ENCODE measurements at regions not wholly inside any gene's neighbourhood (a gene's known extent, or its start where the extent isn't known, plus 50 kb on each side); places are given as distances from the start of the nearest gene placed in this dataset.

- H3K4me3 ChIP-seq (ENCODE audit: low read length): no peak overlapping the region
- no peak for TF ChIP-seq CTCF (conservative IDR thresholded peaks at IDR 0.05; ENCODE audit: low read length)
- no peak for DNase-seq (ENCODE audit: low read depth)
These were observed 121.1 kb downstream of the HGF start for GRCh38 chr7:81648716-81649115.

GRCh38 chr7:81645435-81645834 lies 124.4 kb downstream of the HGF start:
- TF ChIP-seq CTCF (conservative IDR thresholded peaks at IDR 0.05; ENCODE audit: low read length): no peak
- H3K4me3 ChIP-seq (ENCODE audit: low read length): no peak overlapping the region
- peak; percentile 79 for DNase-seq (ENCODE audit: low read depth)

DNA sequence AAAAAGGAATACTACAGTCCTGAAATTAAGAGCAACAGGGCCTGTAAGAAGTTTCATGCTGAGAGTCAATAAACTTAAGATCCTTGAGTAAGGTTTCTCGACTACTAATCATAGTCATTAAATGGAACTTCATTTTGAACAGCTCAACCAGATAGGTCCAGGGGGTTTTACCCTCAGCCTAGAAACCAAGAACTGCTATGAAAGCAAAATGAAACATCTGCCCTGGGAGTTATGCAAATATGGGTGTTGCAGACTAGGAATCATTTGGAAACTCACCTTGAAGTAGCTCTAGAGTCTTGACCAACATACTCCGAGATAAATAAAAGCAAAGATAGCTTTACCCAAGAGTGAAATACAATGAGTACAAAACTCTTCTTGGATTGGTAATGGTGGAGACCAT lies 128.0 kb downstream of the HGF start:
- no peak for TF ChIP-seq CTCF (conservative IDR thresholded peaks at IDR 0.05; ENCODE audit: low read length)
- DNase-seq (ENCODE audit: low read depth): no peak
- H3K4me3 ChIP-seq (ENCODE audit: low read length): no peak overlapping the region

- peak; percentile 77 for DNase-seq (ENCODE audit: low read depth)
- H3K4me3 ChIP-seq (ENCODE audit: low read length): no peak overlapping the region
- TF ChIP-seq CTCF (conservative IDR thresholded peaks at IDR 0.05; ENCODE audit: low read length): no peak
These were observed 131.6 kb downstream of the HGF start for GRCh38 chr7:81638198-81638597.

GRCh38 chr7:81637534-81637933 lies 132.3 kb downstream of the HGF start:
- no peak for DNase-seq (ENCODE audit: low read depth)
- no peak for TF ChIP-seq CTCF (conservative IDR thresholded peaks at IDR 0.05; ENCODE audit: low read length)
- H3K4me3 ChIP-seq (ENCODE audit: low read length): no peak overlapping the region

DNA sequence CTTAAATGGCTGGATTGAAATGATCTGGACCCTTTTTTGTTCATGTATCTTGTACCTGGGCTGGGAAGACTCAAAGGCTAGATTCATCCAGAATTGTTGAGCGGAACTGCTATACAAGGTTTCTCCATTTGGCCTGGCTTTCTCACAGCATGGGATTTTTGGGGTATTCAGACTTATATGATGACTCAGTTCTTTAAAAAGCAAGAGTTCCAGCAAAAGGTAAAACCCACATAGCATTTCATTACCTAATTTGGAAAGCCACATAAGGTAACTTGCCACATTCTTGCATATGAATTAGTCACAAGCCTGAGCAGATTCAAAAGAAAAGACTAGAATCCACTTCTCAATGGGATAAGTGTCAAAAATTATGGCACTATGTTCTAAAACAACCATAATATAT lies 137.4 kb downstream of the HGF start:
- no peak for TF ChIP-seq CTCF (conservative IDR thresholded peaks at IDR 0.05; ENCODE audit: low read length)
- DNase-seq (ENCODE audit: low read depth): no peak
- H3K4me3 ChIP-seq (ENCODE audit: low read length): no peak overlapping the region

DNA sequence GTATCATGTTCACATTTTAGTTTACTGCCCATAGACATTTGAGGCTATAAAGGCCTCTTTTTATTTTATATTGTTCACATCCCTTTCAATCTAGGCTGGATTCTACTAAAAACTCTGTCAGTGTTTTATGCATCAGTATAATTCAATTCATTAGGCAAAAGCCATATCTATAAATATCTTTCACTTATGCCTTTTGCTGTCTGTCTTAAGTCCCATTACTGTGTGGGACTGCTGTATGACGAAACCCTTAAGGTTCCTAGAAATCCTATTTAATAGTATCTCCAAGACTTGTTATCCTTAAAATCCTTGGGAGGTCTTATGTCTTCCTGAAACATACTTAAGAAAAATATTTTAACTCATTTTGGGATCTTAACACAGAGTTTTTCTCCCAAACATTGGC lies 139.2 kb downstream of the HGF start:
- no peak overlapping the region for H3K4me3 ChIP-seq (ENCODE audit: low read length)
- DNase-seq (ENCODE audit: low read depth): no peak
- TF ChIP-seq CTCF (conservative IDR thresholded peaks at IDR 0.05; ENCODE audit: low read length): no peak

Measured in AG10803 (cell line).